H1 (cell line): ENCODE measurements at regions not wholly inside any gene's neighbourhood (a gene's known extent, or its start where the extent isn't known, plus 50 kb on each side); places are given as distances from the start of the nearest gene placed in this dataset.

Source experiments
- ATF2 ChIP-seq: IDR thresholded peaks from 2 replicates; pipeline ENCODE4 v1.6.1; 2012; ENCODE audit warnings: low read length, inconsistent platforms
- ATF3 ChIP-seq: IDR thresholded peaks from 2 replicates; pipeline ENCODE4 v1.6.1; 2011; ENCODE audit warnings: low read depth, mild to moderate bottlenecking, low read length; ENCODE audit not compliant: insufficient read depth
- CBX5 ChIP-seq: fragments of 300-800, 300-1000 bp; sonication (generic); IDR thresholded peaks from 2 replicates; pipeline ENCODE4 v1.7.1; 2016; ENCODE audit warnings: antibody characterized with exemption, low read length, low read depth
- CEBPB ChIP-seq: IDR thresholded peaks from 2 replicates; pipeline ENCODE4 v1.6.1; 2012; ENCODE audit warnings: low read depth, low read length
- CTCF ChIP-seq, 3 experiments: IDR thresholded peaks; 1 replicate in 2 of 3; 2 replicates in 1 of 3; pipeline versions ENCODE4 v1.5.1 to v1.6.1; 2011; ENCODE audit warnings: low read length in 3 of 3, mild to moderate bottlenecking in 3 of 3, inconsistent platforms in 2 of 3, low read depth in 1 of 3, moderate library complexity in 1 of 3; ENCODE audit not compliant: insufficient read depth in 1 of 3; ENCODE audit errors: control extremely low read depth in 1 of 3
- EP300 ChIP-seq, 2 experiments: IDR thresholded peaks; 1 replicate in 1 of 2; 2 replicates in 1 of 2; pipeline ENCODE4 v1.6.1; 2011 to 2012; ENCODE audit warnings: low read depth in 2 of 2, low read length in 2 of 2, mild to moderate bottlenecking in 2 of 2, borderline replicate concordance in 1 of 2, inconsistent platforms in 1 of 2, moderate library complexity in 1 of 2
- EZH2 ChIP-seq: fragments of 200-600 bp; sonication (generic); IDR thresholded peaks from 2 replicates; pipeline ENCODE4 v1.7.1; 2012; ENCODE audit warnings: low read depth, mild to moderate bottlenecking, moderate library complexity, low read length, inconsistent platforms; ENCODE audit not compliant: severe bottlenecking
- GABPA ChIP-seq: IDR thresholded peaks from 2 replicates; pipeline ENCODE4 v1.6.1; 2011; ENCODE audit warnings: mild to moderate bottlenecking, low read length, moderate library complexity, borderline replicate concordance; ENCODE audit not compliant: insufficient read depth
- KDM1A ChIP-seq: fragments of 200-600, 300-600 bp; sonication (generic); IDR thresholded peaks from 2 replicates; pipeline ENCODE4 v1.7.1; 2016; ENCODE audit warnings: mild to moderate bottlenecking, low read length, borderline replicate concordance
- POLR2A ChIP-seq, 2 experiments: IDR thresholded peaks; 1 replicate in 1 of 2; 2 replicates in 1 of 2; pipeline ENCODE4 v1.6.1; 2011; ENCODE audit warnings: low read depth in 2 of 2, low read length in 2 of 2, mild to moderate bottlenecking in 2 of 2; ENCODE audit errors: control extremely low read depth in 1 of 2
- SIRT6 ChIP-seq: IDR thresholded peaks from one replicate; pipeline ENCODE4 v1.7.1; 2012; ENCODE audit warnings: low read length, inconsistent platforms
- SP1 ChIP-seq: IDR thresholded peaks from 2 replicates; pipeline ENCODE4 v1.6.1; 2011; ENCODE audit warnings: low read depth, low read length
- TAF1 ChIP-seq: IDR thresholded peaks from 2 replicates; pipeline ENCODE4 v1.6.1; 2011; ENCODE audit warnings: mild to moderate bottlenecking, low read depth, low read length
- TCF12 ChIP-seq: IDR thresholded peaks from 2 replicates; pipeline ENCODE4 v1.6.1; 2011; ENCODE audit warnings: low read depth, mild to moderate bottlenecking, low read length

GRCh38 chr1:195218428-195219212 lies 1389.6 kb downstream of the KCNT2 start:
- no peak for TF ChIP-seq CEBPB
- TF ChIP-seq TCF12 = no peak
- TF ChIP-seq CBX5 = no peak
- TF ChIP-seq CTCF (IDR thresholded peaks at IDR 0.05; ENCODE audit: control extremely low read depth in 1 of 3, insufficient read depth in 1 of 3, low read depth in 1 of 3, low read length in 3 of 3) = no peak
- TF ChIP-seq ATF2 = no peak
- TF ChIP-seq TAF1 = no peak
- no peak for TF ChIP-seq POLR2A (IDR thresholded peaks at IDR 0.05; ENCODE audit: control extremely low read depth in 1 of 2, low read depth in 2 of 2, low read length in 2 of 2)
- no peak for TF ChIP-seq KDM1A
- no peak for TF ChIP-seq ATF3
- TF ChIP-seq SIRT6 = no peak
- no peak for TF ChIP-seq GABPA
- no peak for TF ChIP-seq SP1
- no peak for TF ChIP-seq EZH2
- TF ChIP-seq EP300 (IDR thresholded peaks at IDR 0.05; ENCODE audit: borderline replicate concordance in 1 of 2, low read depth in 2 of 2, low read length in 2 of 2) = no peak
